SU-DHL-6 (cell line): ENCODE measurements at regions not wholly inside any gene's neighbourhood (a gene's known extent, or its start where the extent isn't known, plus 50 kb on each side); places are given as distances from the start of the nearest gene placed in this dataset.

Source experiments
- H2AFZ ChIP-seq: fragments of 200-600 bp; sonication (generic); 2 replicates; pipeline ENCODE4 v1.6.1; 2014; ENCODE audit warnings: low read depth, mild to moderate bottlenecking, moderate library complexity, mixed read lengths, antibody characterized with exemption, low read length; ENCODE audit not compliant: severe bottlenecking
- H3F3A ChIP-seq: fragments of 200-600 bp; shearing (Covaris generic); 2 replicates; pipeline ENCODE4 v1.6.0; 2016; ENCODE audit warnings: antibody characterized with exemption, mild to moderate bottlenecking; ENCODE audit not compliant: insufficient read depth
- H3K27ac ChIP-seq: fragments of 200-600 bp; sonication (generic); 2 replicates; pipeline ENCODE4 v1.5.1; 2016; ENCODE audit warnings: low read depth, mild to moderate bottlenecking, low read length, moderate library complexity, mixed read lengths
- H3K27me3 ChIP-seq: fragments of 200-600 bp; sonication (generic), shearing (Covaris generic); 2 replicates; pipeline ENCODE4 v1.6.0; 2014; ENCODE audit warnings: mild to moderate bottlenecking, low read length
- H3K36me3 ChIP-seq: fragments of 200-600 bp; sonication (generic); 2 replicates; pipeline ENCODE4 v1.6.1; 2014; ENCODE audit warnings: mild to moderate bottlenecking, low read length, mixed read lengths
- H3K4me2 ChIP-seq: fragments of 300-600, 200-600 bp; shearing (Covaris generic), sonication (generic); 2 replicates; pipeline ENCODE4 v1.6.0; 2014; ENCODE audit warnings: low read length, low read depth, mild to moderate bottlenecking; ENCODE audit not compliant: poor library complexity, severe bottlenecking
- H3K4me3 ChIP-seq: fragments of 200-600 bp; sonication (generic); 2 replicates; pipeline ENCODE4 v1.5.1; 2014; ENCODE audit warnings: antibody characterized with exemption, low read length, mild to moderate bottlenecking, mixed read lengths; ENCODE audit not compliant: insufficient read depth, poor library complexity, severe bottlenecking
- H3K79me2 ChIP-seq: fragments of 200-600 bp; sonication (generic); 2 replicates; pipeline ENCODE4 v1.6.1; 2014; ENCODE audit warnings: mild to moderate bottlenecking, low read length, moderate library complexity; ENCODE audit not compliant: insufficient read depth
- H3K9ac ChIP-seq: fragments of 200-600 bp; sonication (generic); 2 replicates; pipeline ENCODE4 v1.7.0; 2014; ENCODE audit warnings: mild to moderate bottlenecking, low read length
- H3K9me2 ChIP-seq: fragments of 200-600 bp; sonication (generic); replicated peaks from 2 replicates; pipeline ENCODE4 v1.6.1; 2014; ENCODE audit warnings: low read length; ENCODE audit not compliant: insufficient read depth
- H3K9me3 ChIP-seq: fragments of 200-600 bp; sonication (generic); 2 replicates; pipeline ENCODE4 v1.6.1; 2014; ENCODE audit warnings: low read length, mixed read lengths; ENCODE audit not compliant: insufficient read depth
- H4K20me1 ChIP-seq: fragments of 200-600 bp; sonication (generic); 2 replicates; pipeline ENCODE4 v1.6.1; 2014; ENCODE audit warnings: low read depth, mild to moderate bottlenecking, antibody characterized with exemption, low read length, moderate library complexity, mixed read lengths
- CTCF ChIP-seq: fragments of 200-600 bp; sonication (generic); IDR thresholded peaks from one replicate; pipeline ENCODE4 v1.5.1; 2017; ENCODE audit warnings: antibody characterized with exemption, mild to moderate bottlenecking, low read length, moderate library complexity; ENCODE audit not compliant: insufficient read depth, poor library complexity, severe bottlenecking
- EZH2phosphoT487 ChIP-seq: fragments of 200-600 bp; sonication (generic), shearing (Covaris generic); conservative IDR thresholded peaks from 2 replicates; pipeline ENCODE4 v1.6.1; 2018; ENCODE audit warnings: mild to moderate bottlenecking, antibody characterized with exemption, low read length, moderate library complexity, mixed read lengths

GRCh38 chr13:26919311-26919710, 158.7 kb upstream of the GPR12 start:
- H4K20me1 ChIP-seq, result no peaks in the 10 kb centered on the region
- H3K9me3 ChIP-seq, result no peaks in the 10 kb centered on the region
- TF ChIP-seq CTCF, result no peak
- TF ChIP-seq EZH2phosphoT487, result no peak
- no peaks in the 10 kb centered on the region for H3K79me2 ChIP-seq
- H3K9me2 ChIP-seq, result no peaks in the 10 kb centered on the region
- H3K36me3 ChIP-seq, result no peaks in the 10 kb centered on the region
- H2AFZ ChIP-seq, result no peak overlapping the region
- H3K27ac ChIP-seq, result no peak overlapping the region
- no peaks in the 10 kb centered on the region for H3F3A ChIP-seq
- no peak overlapping the region for H3K4me3 ChIP-seq
- no peak overlapping the region for H3K4me2 ChIP-seq
- no peak overlapping the region for H3K9ac ChIP-seq
- no peaks in the 10 kb centered on the region for H3K27me3 ChIP-seq

- Histone ChIP-seq H3K4me2 (no peak overlapping the region), H3K27ac (no peak overlapping the region), H4K20me1 (no peaks in the 10 kb centered on the region), H3F3A (no peaks in the 10 kb centered on the region), H3K27me3 (no peaks in the 10 kb centered on the region), H2AFZ (no peak overlapping the region), H3K9me3 (no peaks in the 10 kb centered on the region), H3K79me2 (no peaks in the 10 kb centered on the region), H3K36me3 (no peaks in the 10 kb centered on the region), H3K9ac (no peak overlapping the region), H3K4me3 (no peak overlapping the region), H3K9me2 (no peaks in the 10 kb centered on the region)
- no peak for TF ChIP-seq EZH2phosphoT487
- no peak for TF ChIP-seq CTCF
Measured at GRCh38 chr13:26914624-26915023, 154.0 kb upstream of the GPR12 start.

- H3K4me2 ChIP-seq, result no peak overlapping the region
- no peaks in the 10 kb centered on the region for H3K9me2 ChIP-seq
- H3K9me3 ChIP-seq, result no peaks in the 10 kb centered on the region
- H3K9ac ChIP-seq, result no peak overlapping the region
- H3K4me3 ChIP-seq, result no peak overlapping the region
- H3K79me2 ChIP-seq, result no peaks in the 10 kb centered on the region
- H2AFZ ChIP-seq, result no peak overlapping the region
- no peaks in the 10 kb centered on the region for H3F3A ChIP-seq
- H3K36me3 ChIP-seq, result no peaks in the 10 kb centered on the region
- no peak overlapping the region for H3K27ac ChIP-seq
- H4K20me1 ChIP-seq, result no peaks in the 10 kb centered on the region
- TF ChIP-seq CTCF, result no peak
- TF ChIP-seq EZH2phosphoT487, result no peak
- H3K27me3 ChIP-seq, result no peaks in the 10 kb centered on the region
Measured at GRCh38 chr13:26914148-26914547, 153.6 kb upstream of the GPR12 start.
